K562 (cell line): ENCODE measurements at regions not wholly inside any gene's neighbourhood (a gene's known extent, or its start where the extent isn't known, plus 50 kb on each side); places are given as distances from the start of the nearest gene placed in this dataset.

ENCODE experiments used
- ATAC-seq: fragments of 200-7000 bp; cut with Tn5 transposase; 3 replicates; pipeline ENCODE4 v1.9.1; 2020; ENCODE audit warnings: moderate library complexity
- BruUV-seq: library from RNA; stranded (reverse); fragments of 400-500 nt; replicated peaks from 2 replicates; lab custom pipeline; 2021; lab: Mats Ljungman, UMichigan
- CTCF ChIA-PET: fragments of 300-600 bp; formaldehyde crosslinking; extraction: SDS; loops from one replicate; lab custom pipeline; 2021; ENCODE audit warnings: low intra/inter-chr PET ratio; lab: Yijun Ruan, JAX
- POLR2A ChIA-PET: fragments of 300-600, 350-650 bp; sonication (Branson Sonifier 250); formaldehyde crosslinking; extraction: SDS; loops from one replicate; lab custom pipeline; 2021; ENCODE audit warnings: antibody characterized with exemption, inconsistent platforms; lab: Yijun Ruan, JAX
- DNase-seq, 4 experiments: peaks; one replicate each; pipeline versions ENCODE4 v3.0.0 to v3.0.0-alpha.2; 2011 to 2018; ENCODE audit warnings: low spot score in 3 of 4, mixed read lengths in 3 of 4; ENCODE audit errors: extremely low read depth in 1 of 4
- FAIRE-seq: peaks from 2 replicates; lab custom pipeline; 2011; peaks lifted over from hg19 to GRCh38; lab: Jason Lieb, UNC
- H2AFZ ChIP-seq: 2 replicates; pipeline ENCODE4 v1.6.0; 2011; ENCODE audit warnings: low read depth, low read length, control low read depth, inconsistent platforms
- H3K27ac ChIP-seq: fragments of 200-600 bp; 3 replicates; pipeline ENCODE4 v1.8.0; 2011; ENCODE audit warnings: low read depth, mild to moderate bottlenecking, control low read depth, inconsistent platforms, low read length, moderate library complexity, mixed read lengths; ENCODE audit errors: extremely low read depth
- H3K27me3 ChIP-seq, 2 experiments: fragments of 300-600 bp in 1 of 2; 2 replicates in 1 of 2; 3 replicates in 1 of 2; pipeline versions ENCODE4 v1.6.0 to v1.8.0; 2011; ENCODE audit warnings: inconsistent platforms in 2 of 2, low read length in 2 of 2, mild to moderate bottlenecking in 1 of 2, mixed read lengths in 1 of 2, moderate library complexity in 1 of 2; ENCODE audit not compliant: control insufficient read depth in 2 of 2, insufficient read depth in 2 of 2
- H3K36me3 ChIP-seq: fragments of 300-600 bp; 3 replicates; pipeline ENCODE4 v1.8.0; 2011; ENCODE audit warnings: mild to moderate bottlenecking, low read length, inconsistent platforms; ENCODE audit not compliant: control insufficient read depth, insufficient read depth
- H3K4me1 ChIP-seq, 2 experiments: fragments of 200-600 bp in 1 of 2; replicated peaks in 1 of 2; 2 replicates in 1 of 2; 3 replicates in 1 of 2; pipeline versions ENCODE4 v1.5.1 to v1.8.0; 2011; ENCODE audit warnings: inconsistent platforms in 2 of 2, low read length in 2 of 2, mild to moderate bottlenecking in 1 of 2, mixed read lengths in 1 of 2, moderate library complexity in 1 of 2; ENCODE audit not compliant: control insufficient read depth in 2 of 2, insufficient read depth in 2 of 2
- H3K4me2 ChIP-seq: 2 replicates; pipeline ENCODE4 v1.6.1; 2011; ENCODE audit warnings: low read length, control low read depth, inconsistent platforms, mixed read lengths; ENCODE audit not compliant: insufficient read depth
- H3K4me3 ChIP-seq: fragments of 200-600 bp; sonication (generic), shearing (Covaris generic); 2 replicates; pipeline ENCODE4 v1.5.1; 2016; ENCODE audit warnings: control low read depth, inconsistent platforms
- H3K79me2 ChIP-seq: fragments of 200-600 bp; 3 replicates; pipeline ENCODE4 v1.8.0; 2011; ENCODE audit warnings: low read length, inconsistent platforms; ENCODE audit not compliant: control insufficient read depth, insufficient read depth
- H3K9ac ChIP-seq, 2 experiments: 2 replicates each; pipeline versions ENCODE4 v1.6.0 to v1.6.1; 2011; ENCODE audit warnings: low read depth in 2 of 2, low read length in 2 of 2, control low read depth in 1 of 2, inconsistent platforms in 1 of 2, mild to moderate bottlenecking in 1 of 2, mixed read lengths in 1 of 2; ENCODE audit not compliant: insufficient read depth in 1 of 2
- H3K9me1 ChIP-seq: one replicate; pipeline ENCODE4 v1.6.0; 2011; ENCODE audit warnings: inconsistent platforms, mild to moderate bottlenecking, low read length, moderate library complexity; ENCODE audit not compliant: control insufficient read depth, insufficient read depth
- H3K9me3 ChIP-seq: replicated peaks from 2 replicates; pipeline ENCODE4 v1.5.1; 2011; ENCODE audit warnings: low read depth, low read length, inconsistent platforms; ENCODE audit not compliant: control insufficient read depth, insufficient read depth
- H4K20me1 ChIP-seq: replicated peaks from 2 replicates; pipeline ENCODE4 v1.6.1; 2011; ENCODE audit warnings: low read length, inconsistent platforms, mixed read lengths; ENCODE audit not compliant: control insufficient read depth, insufficient read depth
- CHD1 ChIP-seq: fragments of 200-600 bp; sonication (generic); IDR thresholded peaks from one replicate; pipeline ENCODE4 v1.6.1; 2012; ENCODE audit warnings: mild to moderate bottlenecking, moderate library complexity, low read length, inconsistent platforms
- CUX1 ChIP-seq: fragments of 200-800 bp; sonication (Bioruptor generic); IDR thresholded peaks from 2 replicates; pipeline ENCODE4 v1.6.1; 2016; ENCODE audit warnings: missing genetic modification characterization, missing compliant biosample characterization
- DIDO1 ChIP-seq: fragments of 450-650 bp; IDR thresholded peaks from 2 replicates; pipeline ENCODE4 v1.6.1; 2016; ENCODE audit warnings: low read depth, missing biosample characterization, missing genetic modification characterization
- E2F6 ChIP-seq, 2 experiments: IDR thresholded peaks; 2 replicates each; pipeline ENCODE4 v1.6.1; 2011; ENCODE audit warnings: borderline replicate concordance in 1 of 2, control low read depth in 1 of 2, low read depth in 1 of 2, low read length in 1 of 2, mild to moderate bottlenecking in 1 of 2, mixed read lengths in 1 of 2, moderate library complexity in 1 of 2; ENCODE audit not compliant: insufficient read depth in 1 of 2, insufficient read length in 1 of 2, poor library complexity in 1 of 2, severe bottlenecking in 1 of 2; ENCODE audit errors: extremely low read depth in 1 of 2
- FOS ChIP-seq: IDR thresholded peaks from 3 replicates; pipeline ENCODE4 v1.6.1; 2011; ENCODE audit not compliant: insufficient read length; ENCODE audit errors: extremely low read depth
- GTF2A2 ChIP-seq: IDR thresholded peaks from 2 replicates; pipeline ENCODE4 v1.6.1; 2016; ENCODE audit warnings: mild to moderate bottlenecking, missing genetic modification characterization, missing compliant biosample characterization
- HEY1 ChIP-seq: fragments of 250-450 bp; sonication (Bioruptor Pico); IDR thresholded peaks from 2 replicates; pipeline ENCODE4 v1.5.0; 2020; ENCODE audit warnings: mild to moderate bottlenecking, moderate library complexity, borderline replicate concordance
- KAT7 ChIP-seq: sonication (generic); formaldehyde crosslinking; IDR thresholded peaks from 2 replicates; pipeline ENCODE4 v1.8.0; 2022; ENCODE audit warnings: missing genetic modification reagents, mild to moderate bottlenecking, borderline replicate concordance
- MAFG ChIP-seq: fragments of 450-650 bp; conservative IDR thresholded peaks from 2 replicates; pipeline ENCODE4 v1.6.1; 2016; ENCODE audit warnings: missing genetic modification characterization, missing compliant biosample characterization
- PHTF2 ChIP-seq: fragments of 250-450 bp; sonication (Bioruptor Pico); IDR thresholded peaks from 2 replicates; pipeline ENCODE4 v1.5.0; 2021; ENCODE audit warnings: mild to moderate bottlenecking
- RUNX1 ChIP-seq: sonication (generic); IDR thresholded peaks from 2 replicates; pipeline ENCODE4 v1.6.1; 2016; ENCODE audit warnings: antibody characterized with exemption, low read depth
- TFAM ChIP-seq: fragments of 250-450 bp; sonication (Bioruptor Pico); conservative IDR thresholded peaks from 2 replicates; pipeline ENCODE4 v1.5.0; 2021; ENCODE audit warnings: mild to moderate bottlenecking, moderate library complexity
- XRCC4 ChIP-seq: IDR thresholded peaks from one replicate; pipeline ENCODE4 v1.6.1; 2011; ENCODE audit not compliant: insufficient read depth, insufficient read length; ENCODE audit errors: extremely low read depth
- ZNF561 ChIP-seq: fragments of 450-650 bp; formaldehyde crosslinking; conservative IDR thresholded peaks from 2 replicates; pipeline ENCODE4 v1.4.0; 2020; ENCODE audit warnings: mild to moderate bottlenecking, moderate library complexity
- WGBS: fragments of 100-300 bp; shearing (Covaris generic); methylation state at CpG from one replicate; pipeline ENCODE4 v1.1.6; 2016; ENCODE audit warnings: low coverage, mixed read lengths; ENCODE audit not compliant: insufficient coverage; ENCODE audit errors: missing lambda C conversion rate; 5-methylcytosine and 5-hydroxymethylcytosine counted together
- in situ Hi-C: fragments of 300-500 bp; cut with MboI; formaldehyde crosslinking; loops from 4 replicates; pipeline ENCODE4 v1.15.0; 2018; ENCODE audit warnings: inconsistent platforms, mixed read lengths
- intact Hi-C: fragments of 100-400 bp; cut with micrococcal nuclease; formaldehyde crosslinking; loops from 2 replicates; pipeline ENCODE4 v1.14.2; 2022
- TF ChIP-seq, protein P1 (sequence below): fragments of 250-450 bp; sonication (Bioruptor Pico); IDR thresholded peaks from 2 replicates; pipeline ENCODE4 v1.4.0; 2020; ENCODE audit warnings: mild to moderate bottlenecking, moderate library complexity

DNA sequence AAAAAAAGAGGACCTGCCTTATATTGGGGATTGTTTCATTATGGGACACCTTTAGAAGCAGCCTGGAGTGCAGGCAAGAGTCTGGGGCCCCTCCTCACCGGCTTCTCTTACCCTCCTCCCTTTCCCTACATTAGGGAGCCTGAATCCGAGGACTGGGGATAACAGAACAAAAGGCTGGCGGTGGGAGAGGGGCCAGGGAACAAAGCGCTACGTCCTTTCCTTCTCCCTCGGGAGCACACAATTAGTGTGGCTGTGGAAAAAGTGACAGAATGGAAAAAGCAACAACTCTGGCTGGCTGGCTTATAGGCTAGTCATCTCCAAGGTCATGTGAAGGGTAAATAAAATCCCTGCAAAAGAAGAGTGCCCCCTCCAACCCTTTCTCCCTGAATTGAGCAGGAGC lies 74.7 kb downstream of the LSM5 start:
- H3K9ac ChIP-seq, result no peak overlapping the region
- WGBS, result 4% methylated on average over 6 of the region's 6 CpGs
- intact Hi-C loops, result no loop called here
- DNase-seq, result no peak
- no peaks in the 10 kb centered on the region for H3K4me1 ChIP-seq
- H4K20me1 ChIP-seq, result no peaks in the 10 kb centered on the region
- ChIA-PET POLR2A (interaction anchor here (0.7 to 1.2 kb wide), 2 partner anchors 9 to 12 kb away, joined by 3 to 5 read pairs; no protein-coding TSS in a partner anchor), CTCF (no interaction called here)
- no peaks in the 10 kb centered on the region for H3K36me3 ChIP-seq
- H3K27me3 ChIP-seq, result peaks cover 0 to 8% of the 10 kb centered on the region in 2 experiments; a peak in 2 of 5 replicates
- H3K79me2 ChIP-seq, result no peaks in the 10 kb centered on the region
- FAIRE-seq, result no peak
- in situ Hi-C loops, result no loop called here
- H2AFZ ChIP-seq, result no peak overlapping the region
- ATAC-seq, result no peak
- no peaks in the 10 kb centered on the region for H3K9me1 ChIP-seq
- no peak overlapping the region for H3K4me3 ChIP-seq
- H3K27ac ChIP-seq, result no peak overlapping the region
- BruUV-seq, result no TSS peak
- H3K4me2 ChIP-seq, result no peak overlapping the region
- H3K9me3 ChIP-seq, result no peaks in the 10 kb centered on the region
- no peak for TF ChIP-seq RUNX1
- no peak for TF ChIP-seq CHD1
- TF ChIP-seq XRCC4, result no peak
- TF ChIP-seq DIDO1 (tag), result no peak
- no peak for TF ChIP-seq KAT7 (CRISPR knock-in tag)
- no peak for TF ChIP-seq FOS
- no peak for TF ChIP-seq CUX1 (CRISPR knock-in tag)
- TF ChIP-seq, protein P1, sequence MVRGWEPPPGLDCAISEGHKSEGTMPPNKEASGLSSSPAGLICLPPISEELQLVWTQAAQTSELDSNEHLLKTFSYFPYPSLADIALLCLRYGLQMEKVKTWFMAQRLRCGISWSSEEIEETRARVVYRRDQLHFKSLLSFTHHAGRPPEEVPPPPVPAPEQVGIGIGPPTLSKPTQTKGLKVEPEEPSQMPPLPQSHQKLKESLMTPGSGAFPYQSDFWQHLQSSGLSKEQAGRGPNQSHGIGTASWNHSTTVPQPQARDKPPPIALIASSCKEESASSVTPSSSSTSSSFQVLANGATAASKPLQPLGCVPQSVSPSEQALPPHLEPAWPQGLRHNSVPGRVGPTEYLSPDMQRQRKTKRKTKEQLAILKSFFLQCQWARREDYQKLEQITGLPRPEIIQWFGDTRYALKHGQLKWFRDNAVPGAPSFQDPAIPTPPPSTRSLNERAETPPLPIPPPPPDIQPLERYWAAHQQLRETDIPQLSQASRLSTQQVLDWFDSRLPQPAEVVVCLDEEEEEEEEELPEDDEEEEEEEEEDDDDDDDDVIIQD (CRISPR knock-in tag), result no peak
- TF ChIP-seq GTF2A2, result no peak
- TF ChIP-seq E2F6 (IDR thresholded peaks at IDR 0.05; ENCODE audit: borderline replicate concordance in 1 of 2, extremely low read depth in 1 of 2, insufficient read depth in 1 of 2, insufficient read length in 1 of 2, low read depth in 1 of 2, low read length in 1 of 2, poor library complexity in 1 of 2, severe bottlenecking in 1 of 2), result no peak
- TF ChIP-seq HEY1 (CRISPR knock-in tag), result no peak
- TF ChIP-seq ZNF561, result no peak
- TF ChIP-seq MAFG, result no peak
- TF ChIP-seq PHTF2 (CRISPR knock-in tag), result no peak
- TF ChIP-seq TFAM (CRISPR knock-in tag), result no peak
